Kasumi-1 (cell line): ENCODE measurements at regions not wholly inside any gene's neighbourhood (a gene's known extent, or its start where the extent isn't known, plus 50 kb on each side); places are given as distances from the start of the nearest gene placed in this dataset.

Experiments used
- DNase-seq, 2 experiments: peaks; one replicate each; lab custom pipeline; 2025; lab: John Stamatoyannopoulos, UW

DNA sequence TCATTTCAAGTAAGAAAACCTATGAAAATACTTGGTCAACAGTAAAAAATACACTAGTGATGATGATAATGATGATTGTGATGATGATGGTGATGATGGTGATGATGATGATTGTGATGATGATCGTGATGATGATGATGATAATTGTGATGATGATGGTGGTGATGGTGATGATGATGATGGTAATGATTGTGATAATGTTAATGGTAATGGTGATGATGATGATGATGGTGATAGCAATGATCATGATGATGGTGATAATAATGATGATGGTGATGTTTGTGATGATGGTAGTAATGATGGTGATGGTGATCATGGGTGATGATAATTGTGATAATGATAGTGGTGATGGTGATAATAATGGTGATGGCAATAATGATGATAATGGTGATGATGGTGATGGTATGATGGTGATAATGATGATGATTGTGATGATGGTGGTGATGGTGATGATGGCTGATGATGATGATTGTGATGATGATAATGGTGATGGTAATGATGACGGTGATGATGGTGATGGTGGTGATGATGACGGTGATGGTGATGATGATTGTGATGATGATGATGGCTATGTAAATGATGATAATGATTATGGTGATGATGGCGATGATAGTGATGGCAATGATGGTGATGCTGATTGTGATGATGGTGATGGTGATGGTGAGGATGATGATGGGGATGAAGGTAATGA, 62.1 kb downstream of the VCX3A start:
- DNase-seq: no peak

DNA sequence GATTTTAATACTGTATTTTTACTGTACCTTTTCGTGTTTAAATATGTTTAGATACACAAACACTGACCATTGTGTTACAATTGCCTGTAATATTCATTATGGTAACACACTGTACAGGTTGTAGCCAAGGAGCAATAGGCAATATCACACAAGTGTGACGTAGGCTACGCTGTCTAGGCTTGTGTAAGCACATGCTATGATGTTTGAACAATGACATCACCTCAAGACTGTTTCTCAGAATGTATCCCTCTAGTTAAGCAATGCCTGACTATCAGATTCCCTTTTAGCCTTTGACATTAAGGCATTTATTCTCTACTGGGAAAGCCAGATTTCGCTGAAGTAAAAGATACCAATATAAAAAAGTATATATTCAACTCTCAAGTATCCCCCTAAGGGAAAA, 66.2 kb downstream of the VCX3A start:
- DNase-seq: no peak

DNA sequence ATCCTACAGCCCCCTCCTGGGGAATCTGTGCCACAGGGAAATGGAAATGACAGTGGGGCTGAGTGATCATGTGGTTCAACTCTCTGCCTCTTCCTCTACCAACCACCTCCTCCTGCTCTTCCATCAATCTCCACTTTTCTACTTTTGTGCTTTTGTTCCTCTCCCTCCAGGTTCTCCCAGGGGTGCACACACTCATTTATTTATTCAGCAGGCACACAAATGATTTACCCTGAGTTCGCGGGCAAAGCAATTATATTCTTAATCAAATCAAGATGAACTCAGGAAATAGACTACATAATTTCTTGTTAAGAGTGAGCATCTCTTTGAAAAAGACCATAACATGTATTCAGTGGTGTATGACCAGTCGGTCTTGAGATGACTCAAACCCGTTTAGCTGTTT, 69.2 kb downstream of the VCX3A start:
- DNase-seq: no peak

DNA sequence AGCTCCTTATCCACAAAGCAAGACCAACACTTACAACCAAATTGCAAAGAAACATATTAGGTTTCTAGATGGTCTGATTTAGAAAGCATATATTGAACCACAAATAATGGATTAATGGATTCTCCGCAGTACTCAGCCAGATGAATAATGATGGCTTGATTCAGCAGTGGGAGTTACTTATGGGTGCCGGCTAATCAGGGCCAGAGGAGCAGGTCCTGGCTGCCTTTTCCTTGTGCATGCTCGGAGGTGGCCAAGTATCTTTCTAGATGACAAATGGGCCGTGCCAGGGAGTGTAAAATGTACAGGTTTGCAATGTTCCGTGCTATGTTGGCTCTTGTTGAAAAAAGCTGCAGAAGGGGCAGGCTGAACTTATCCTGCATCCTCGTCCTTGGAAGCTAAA, 70.2 kb downstream of the VCX3A start:
- DNase-seq: no peak

DNA sequence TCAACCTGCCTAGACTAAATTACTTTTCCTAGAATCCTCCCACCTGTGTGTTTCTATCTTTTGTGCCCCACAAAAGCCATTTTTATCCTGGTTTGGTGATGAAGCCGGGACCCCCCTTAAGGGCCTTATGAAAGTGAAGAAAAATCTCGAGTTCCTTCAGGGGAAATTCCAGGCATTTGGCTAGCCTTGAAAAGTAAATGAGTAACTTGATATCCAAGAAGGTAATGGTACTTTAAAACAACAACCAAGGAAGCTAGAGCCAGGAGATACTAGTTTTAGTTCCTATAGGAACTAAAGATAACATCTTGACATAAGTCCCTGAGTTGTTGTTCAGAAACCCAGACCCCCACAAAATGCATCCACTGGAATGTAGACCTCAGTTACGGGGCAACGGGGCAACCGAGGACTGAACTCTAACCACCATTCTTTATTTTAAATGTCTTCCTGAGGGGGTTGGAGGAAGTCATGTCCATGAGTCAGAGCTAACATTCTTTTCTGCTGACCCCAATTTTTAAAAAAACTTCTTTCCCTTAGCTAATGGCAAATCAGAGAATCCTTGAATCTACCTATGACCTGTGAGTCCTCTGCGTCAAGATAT, 73.9 kb downstream of the VCX3A start:
- DNase-seq: no peak

DNA sequence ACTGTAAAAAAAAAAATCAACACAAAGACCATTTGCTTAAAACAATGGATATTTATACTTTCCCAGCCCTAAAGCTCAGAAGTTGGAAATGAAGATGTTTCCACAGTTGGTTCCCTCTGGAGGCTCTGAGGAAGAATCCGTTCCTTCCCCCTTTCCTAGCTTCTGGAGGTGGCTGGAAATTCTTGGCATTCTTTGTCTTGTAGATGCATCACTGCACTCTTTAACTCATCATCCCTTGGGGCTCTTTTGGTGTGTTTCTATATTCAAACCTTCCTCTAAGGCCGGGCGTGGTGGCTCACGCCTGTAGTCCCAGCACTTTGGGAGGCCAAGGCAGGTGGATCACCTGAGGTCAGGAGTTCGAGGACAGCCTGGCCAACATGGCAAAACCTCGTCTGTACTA, 78.7 kb downstream of the VCX3A start:
- DNase-seq: no peak

DNA sequence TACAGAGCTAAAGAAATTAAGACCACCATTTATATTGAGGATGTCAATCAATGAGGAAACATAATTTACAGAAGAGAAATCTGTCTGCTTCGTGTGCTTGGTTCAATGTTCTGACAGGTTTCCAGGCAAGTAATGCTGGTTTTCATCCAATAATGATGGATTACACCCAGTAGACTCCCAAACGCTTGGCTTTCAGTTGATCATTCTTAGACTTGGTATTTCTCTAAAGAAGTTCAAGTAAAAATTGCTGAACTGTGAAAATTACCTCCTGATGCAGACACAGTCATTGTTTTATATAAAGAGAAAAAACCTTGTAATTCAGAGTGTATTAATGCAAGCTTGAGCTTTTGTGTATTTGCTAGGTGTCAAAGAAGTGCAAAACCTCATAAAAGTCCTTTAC, 85.0 kb downstream of the VCX3A start:
- no peak for DNase-seq

DNA sequence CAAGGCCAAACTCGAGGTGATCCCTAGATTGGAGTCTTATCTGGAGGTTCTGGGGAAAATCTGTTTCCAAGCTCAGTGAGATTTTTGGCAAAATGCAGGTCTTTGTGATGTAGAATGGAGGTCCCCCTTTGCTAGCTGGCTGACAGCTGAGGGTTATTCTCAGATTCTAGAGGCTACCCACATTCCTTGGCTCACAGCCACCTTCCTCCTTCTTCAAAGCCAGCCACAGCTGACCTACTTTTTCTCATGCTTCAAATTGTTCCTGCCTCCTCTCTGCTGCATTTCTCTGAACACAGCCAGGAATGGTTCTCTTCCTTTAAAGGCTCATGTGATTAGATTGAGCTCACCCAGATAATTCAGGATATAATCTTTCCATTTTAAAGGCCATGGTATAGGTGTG, 86.9 kb downstream of the VCX3A start:
- DNase-seq: no peak

DNA sequence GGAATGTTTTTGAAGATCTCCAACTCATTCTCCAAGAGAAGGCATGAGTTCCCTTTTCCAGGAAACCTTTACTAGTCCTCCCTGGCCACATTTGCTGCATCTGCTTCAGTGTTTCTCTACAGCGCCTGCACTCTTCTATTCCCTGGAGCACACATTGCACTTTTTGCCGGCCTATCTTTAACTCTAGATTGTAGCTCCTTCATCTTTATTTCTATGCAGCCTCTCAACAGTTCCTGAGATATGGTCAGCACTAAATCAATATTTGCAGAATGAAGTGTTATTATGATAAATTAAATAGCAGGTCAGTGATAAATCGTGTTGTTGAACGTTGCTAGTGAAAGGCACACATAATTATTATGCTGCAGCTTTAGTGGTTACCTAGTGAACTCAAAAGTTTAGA, 88.3 kb downstream of the VCX3A start:
- DNase-seq: no peak

DNA sequence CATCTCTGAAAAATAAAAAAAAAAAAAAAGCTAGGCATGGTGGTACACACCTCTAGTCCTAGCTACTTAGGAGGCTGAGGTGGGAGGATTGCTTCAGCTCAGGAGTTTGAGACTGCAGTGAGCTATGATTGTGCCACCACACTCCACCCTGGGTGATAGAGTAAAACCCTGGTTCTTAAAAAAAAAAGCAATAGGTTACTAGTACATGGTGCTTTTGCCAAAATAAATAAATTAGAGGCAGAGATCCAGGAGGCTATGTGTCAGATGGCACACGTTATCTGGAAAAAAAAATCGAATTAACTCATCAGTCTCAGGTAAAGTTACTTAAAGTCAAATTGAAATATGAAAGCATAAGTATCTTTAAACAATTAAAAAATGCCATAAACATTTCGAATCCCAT, 94.3 kb downstream of the VCX3A start:
- no peak for DNase-seq

DNA sequence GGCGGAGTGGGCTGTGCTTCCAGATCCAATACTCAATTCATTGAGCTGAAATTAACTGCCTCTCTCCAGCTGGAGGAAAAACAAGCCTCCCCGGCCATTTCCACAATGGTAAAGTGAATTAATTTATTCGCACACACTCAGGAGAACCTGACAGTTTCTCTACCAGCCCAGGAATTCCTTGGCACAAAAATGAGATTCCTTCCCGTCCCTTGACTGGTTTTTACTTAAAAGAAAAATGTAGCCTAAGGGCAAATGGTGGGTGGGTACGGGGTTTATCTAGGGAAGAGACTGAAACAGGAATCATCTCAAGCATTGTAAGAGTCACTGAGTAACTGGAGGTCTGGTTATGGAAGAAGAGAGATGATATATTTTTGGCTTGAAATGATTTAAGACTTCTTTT, 102.7 kb downstream of the VCX3A start:
- no peak for DNase-seq

DNA sequence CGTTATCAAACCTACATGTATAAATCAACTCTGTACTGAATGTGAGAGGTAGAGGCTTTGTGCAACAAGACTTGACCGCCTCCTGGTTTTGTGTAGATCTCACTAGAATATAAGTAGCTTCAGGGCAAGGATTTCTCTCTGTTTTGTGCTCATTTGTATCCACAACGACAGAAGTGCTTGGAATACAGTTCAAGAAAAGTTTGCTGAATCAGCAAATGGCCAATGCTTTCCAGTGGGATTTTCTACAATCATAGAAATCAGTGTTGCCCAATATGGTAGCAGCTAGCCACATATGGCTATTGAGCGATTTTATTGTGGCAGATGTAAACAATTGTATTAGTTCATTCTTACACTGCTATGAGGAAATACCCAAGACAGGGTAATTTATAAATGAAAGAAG, 127.4 kb downstream of the VCX3A start:
- DNase-seq: no peak

DNA sequence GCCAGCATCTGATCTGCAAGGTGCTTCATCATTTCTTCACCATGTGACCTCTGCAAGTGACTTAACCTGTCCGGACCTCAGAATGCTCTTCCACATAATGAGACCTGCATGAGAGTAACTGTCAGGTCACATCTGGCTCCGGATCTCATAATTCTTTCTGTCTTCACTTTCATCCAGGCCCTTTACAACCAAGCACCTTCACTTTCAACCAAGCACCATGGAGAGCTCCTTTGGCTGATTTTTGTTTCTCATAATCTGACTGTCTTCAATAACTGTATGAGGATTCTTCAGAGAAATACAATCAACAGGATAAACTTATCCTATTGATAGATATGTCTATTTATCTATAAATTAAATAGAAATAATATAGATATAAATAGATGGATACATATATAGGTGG, 148.1 kb downstream of the VCX3A start:
- DNase-seq: peak in 1 of 2 experiments; percentile 0

DNA sequence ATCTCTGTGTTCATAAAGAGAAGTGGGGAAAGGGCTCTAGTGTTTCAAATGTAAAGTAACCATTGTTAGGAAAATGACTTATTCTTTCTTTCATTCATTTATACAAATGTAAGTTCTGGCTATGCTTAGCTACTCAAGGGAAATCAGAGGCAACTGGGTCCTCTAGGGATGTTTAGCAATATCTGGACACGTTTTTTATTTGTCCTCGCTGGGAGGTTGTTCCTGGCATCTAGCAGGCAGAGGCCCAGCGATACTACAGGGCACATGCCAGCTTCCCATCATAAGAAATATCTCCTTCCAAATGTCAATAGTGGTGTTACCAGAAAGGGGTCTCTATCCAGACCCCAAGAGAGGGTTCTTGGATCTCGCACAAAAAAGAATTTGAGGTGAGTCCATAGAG, 150.0 kb downstream of the VCX3A start:
- DNase-seq: no peak

DNA sequence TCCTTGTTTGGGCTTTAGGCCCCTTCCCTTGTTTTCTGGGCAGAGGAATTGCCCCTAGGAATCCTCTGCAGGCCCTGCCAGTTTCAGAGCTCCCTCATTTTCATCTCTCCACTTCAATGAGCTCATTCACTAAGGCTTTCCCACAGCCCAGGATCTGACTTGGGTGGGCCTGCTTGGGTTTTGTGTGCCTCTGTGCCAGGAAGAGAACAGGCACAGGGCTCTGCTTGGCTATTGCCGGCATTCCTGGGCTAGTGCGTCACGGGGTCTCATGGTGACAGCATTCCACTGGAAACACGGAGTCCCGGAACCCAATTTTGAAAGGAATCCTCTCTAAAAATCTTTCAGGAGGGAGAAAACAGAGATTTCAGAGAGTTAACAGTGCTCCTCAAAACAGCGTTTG, 150.5 kb downstream of the VCX3A start:
- no peak for DNase-seq

DNA sequence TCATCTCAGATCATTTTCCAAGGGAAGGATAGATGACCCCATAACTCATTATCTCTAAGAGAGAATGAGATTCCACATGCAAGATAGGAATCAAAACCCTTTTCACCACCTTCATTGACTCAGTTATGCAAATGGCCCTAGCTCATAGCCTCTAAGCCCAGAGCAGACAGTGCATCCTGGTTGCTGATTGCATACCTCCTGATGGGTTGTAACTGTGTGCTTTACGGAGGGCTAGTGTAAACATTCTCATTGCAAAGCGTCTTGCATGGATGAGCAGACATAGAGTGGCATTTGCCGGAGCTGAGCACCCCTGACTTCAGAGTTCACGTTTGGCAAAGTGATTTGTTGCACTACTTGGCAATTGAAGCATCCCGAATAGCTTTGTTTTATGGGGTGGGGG, 151.0 kb downstream of the VCX3A start:
- no peak for DNase-seq

DNA sequence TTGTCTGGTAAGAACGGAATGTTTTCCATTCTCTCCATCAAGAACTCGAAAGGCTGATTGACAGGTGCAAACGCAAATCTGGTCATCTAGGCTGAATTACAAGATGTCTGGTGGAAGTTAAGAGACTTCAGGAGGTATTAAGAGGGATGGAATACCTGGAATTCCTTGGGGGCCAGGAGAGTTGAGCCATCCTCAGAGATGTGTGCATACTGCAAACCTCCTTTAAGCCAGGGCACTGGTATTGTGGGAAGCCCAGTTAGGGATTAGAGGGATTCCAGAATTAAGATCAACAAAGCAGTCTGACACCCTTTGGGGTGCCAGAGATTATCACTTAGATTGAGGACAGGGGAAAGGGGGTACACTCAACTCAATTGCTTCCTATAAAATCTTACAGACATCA, 151.4 kb downstream of the VCX3A start:
- no peak for DNase-seq

DNA sequence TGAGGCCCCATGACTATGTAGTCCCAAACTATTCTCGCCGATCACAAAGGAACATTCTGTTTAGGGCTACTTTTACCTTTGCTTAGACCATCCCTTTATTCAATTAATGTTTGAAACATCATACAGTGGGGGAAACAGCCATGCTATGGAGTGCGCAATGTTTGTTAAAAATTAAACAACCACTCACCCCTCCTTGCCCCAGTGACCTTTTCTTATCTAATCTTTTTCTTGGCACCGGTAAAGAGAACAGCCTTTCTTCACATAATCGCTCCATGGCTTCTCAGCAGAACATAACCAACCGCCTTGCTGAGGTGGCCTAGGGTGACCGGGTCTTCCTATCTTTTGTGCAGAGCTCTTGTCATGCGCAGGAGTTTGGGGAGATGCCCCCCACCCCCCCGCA, 152.6 kb downstream of the VCX3A start:
- DNase-seq: no peak

DNA sequence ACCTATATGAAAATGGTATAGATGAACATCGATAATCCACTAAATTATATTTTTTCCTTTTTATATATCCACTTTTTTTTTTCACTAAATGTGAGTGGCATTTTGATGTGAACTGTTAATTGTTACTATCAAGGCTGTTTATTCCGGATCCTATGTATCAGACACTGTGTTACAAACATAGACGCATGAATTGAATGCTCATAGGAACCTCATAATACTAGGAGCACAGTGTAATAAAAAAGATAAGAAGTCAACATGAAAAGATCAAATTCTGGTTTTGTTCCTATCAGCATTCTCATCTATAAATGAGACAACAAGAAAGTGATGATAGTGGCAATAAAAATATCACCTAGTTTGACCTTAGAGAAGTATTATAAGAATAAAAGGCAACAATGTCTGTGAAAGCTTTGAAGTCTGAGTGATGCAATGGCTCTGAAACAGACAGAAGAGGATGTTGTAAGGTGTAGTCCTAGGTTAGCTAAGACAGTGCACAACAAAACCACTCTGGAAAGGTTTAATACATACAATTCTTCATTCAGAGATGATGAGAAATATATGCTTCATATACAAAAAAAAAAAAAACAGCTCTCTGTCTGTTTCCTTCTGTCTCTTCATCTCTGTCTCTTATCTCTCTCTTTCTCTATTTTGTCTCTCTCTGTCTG, 148.6 kb upstream of the NLGN4X start:
- no peak for DNase-seq

DNA sequence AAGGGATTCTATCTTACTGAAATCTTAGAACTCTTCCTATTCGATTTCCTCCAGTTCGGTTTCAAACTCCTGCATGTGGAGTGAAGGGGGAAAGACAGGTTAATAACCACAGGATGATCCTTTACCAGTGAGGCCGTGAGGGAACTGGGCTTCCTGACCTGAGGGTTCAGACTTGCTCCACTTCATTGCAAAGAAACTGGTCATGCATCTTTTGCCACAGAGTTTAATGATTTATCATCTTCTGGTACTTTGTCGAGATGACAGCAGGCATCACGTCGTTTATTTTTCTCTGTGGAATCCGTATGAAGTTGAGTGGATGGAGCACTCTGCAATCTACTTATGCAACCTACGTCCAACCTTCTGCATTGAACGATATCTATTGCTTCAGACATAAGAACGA, 145.9 kb upstream of the NLGN4X start:
- DNase-seq: no peak

DNA sequence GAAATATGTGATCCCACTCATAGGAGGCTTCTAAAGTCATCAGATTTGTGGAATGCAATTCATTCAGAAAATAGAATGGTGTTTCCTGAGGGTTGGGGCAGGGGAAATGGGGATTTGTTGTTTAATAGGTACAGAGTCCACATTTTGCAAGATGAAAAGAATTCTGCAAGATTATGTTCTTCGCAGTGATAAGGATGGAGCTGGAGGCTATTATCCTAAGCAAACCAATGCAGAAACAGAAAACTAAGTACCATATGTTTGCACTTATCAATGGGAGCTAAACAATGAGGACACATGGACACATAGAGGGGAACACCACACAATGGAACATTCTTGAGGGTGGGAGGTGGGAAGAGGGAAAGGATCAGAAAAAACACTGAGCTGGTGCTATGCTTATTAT, 144.3 kb upstream of the NLGN4X start:
- no peak for DNase-seq

DNA sequence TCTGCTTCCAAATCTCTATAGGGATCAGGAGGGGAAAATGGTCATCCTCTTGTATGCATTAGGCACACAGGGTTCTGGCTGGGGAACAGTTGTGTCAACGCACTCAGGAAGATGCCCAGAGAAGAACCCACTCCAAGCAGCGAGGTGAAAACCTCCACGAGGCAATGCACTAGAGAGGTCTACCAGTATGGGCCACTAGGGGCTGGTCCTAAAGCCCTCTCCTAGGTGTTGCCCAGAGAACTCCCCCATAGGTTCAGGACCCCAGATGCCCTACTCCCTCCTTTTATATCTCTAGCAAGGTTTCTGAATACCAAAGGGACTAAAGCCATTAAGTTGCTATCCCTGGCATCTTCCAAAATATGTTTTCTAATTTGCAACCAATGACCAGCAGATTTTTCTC, 142.7 kb upstream of the NLGN4X start:
- DNase-seq: no peak

DNA sequence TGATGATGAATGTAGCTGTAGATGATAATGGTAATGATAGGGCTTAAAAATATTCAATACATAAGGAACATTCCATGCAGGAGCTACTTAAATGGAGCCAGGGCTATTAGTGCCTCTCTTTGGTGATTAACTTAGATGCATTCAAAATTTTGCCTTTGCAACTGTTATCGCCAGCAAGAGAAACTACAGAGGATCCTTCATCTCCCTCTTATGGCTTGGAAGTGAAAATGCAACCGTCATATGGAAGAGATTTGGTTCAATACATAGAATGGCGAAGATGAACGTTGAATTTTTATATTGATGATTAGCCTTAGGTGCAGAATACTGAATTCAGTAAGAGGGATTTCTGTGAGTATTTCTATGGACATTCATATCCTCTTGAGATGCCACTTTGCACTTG, 134.5 kb upstream of the NLGN4X start:
- DNase-seq: no peak

DNA sequence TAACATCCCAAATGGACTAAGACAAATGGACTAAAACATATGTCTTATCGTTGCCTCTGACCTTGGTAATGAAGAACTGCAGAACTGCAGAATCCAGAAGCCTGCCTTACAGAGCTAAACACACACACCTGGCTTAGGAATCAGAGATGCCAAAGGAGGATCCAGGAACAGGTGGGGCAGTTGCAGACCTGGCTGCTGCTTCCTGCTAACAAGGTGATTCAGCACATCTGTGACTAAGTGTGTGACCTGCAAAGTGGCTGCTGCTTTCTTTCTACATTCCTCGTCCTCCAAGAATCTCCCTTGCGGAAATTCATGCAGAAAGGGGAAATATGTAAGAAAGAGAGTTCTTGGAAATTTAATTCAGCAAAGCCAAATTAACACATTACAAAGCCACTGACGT, 96.8 kb upstream of the NLGN4X start:
- DNase-seq: no peak
